GM18511 (cell line): ENCODE measurements at regions not wholly inside any gene's neighbourhood (a gene's known extent, or its start where the extent isn't known, plus 50 kb on each side); places are given as distances from the start of the nearest gene placed in this dataset.

Experiments
- ATAC-seq: cut with Tn5 transposase; IDR thresholded peaks from one replicate; pipeline ENCODE4 v1.9.1; 2021; ENCODE audit warnings: mild to moderate bottlenecking, moderate library complexity; ENCODE audit not compliant: unreplicated experiment

DNA sequence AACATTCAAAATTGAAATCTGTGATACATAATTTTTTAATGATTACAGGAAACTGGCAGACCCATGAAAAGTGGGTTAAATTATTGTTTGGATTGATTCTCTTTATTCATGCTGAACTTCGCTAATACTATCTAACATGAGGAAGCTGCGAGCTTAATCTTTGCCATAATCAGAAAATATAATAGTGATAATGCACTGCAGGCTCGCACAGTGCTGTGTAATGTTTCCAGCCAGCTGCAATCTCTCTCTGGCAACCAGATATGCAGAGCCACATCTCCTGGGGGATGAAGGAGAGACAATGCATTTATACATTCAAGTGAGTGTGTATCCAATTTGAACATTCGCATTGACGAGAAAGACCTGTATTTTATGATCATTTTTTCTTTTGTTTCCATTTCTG lies 669.7 kb upstream of the RGMB start:
- ATAC-seq = no peak

DNA sequence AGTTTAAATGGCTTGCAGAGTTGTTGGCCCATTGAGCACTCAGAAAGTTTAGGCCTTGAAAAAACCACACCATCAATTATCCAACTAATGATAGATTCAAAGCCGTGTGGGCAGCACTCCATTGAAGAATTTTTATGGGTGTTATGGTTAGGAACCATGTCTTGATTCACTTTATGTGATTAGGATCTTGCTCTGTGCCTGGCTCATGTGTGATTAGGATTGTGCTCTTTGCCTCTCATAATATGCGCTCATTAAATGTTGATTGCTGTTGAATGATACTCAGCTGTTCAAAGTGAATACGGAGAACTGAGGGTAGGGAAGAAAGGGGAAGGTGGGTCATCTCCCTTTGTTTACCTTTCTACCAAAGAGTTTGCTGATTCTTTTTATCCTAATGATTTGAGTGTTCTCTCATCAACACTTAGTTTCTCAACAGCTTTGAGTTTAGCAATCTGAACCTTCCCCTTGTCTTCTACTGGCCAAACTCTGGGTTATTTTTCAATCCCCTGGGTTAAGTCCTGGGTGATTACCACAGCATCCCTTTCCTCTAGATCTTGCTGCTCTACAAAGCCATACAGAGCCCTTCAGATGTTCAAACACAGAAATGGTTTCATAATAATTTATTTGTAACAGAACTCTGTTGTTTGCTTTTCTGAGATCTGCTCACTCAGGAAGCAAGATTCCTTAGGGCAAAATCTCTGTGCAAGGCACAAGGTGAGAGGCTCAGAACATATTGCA lies 668.8 kb upstream of the RGMB start:
- ATAC-seq = no peak

DNA sequence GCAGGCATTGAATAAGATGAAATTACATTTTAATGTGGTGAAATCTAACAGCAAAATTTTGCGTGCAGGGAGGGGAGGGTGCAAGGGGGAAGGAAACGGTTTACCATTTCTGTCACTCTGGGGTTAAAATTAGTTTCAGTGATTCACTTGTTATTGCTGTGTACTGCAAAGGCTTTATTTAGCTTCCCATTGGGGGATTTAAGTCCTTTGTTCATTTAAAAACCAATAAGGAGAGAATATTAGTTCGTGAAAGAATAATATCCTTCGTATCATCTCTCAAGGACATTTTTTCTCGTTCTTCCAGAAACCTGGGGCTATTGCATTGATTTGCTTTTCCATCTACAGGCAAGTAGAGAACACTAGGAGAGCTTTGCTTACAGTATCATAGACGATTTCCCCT lies 667.8 kb upstream of the RGMB start:
- no peak for ATAC-seq

DNA sequence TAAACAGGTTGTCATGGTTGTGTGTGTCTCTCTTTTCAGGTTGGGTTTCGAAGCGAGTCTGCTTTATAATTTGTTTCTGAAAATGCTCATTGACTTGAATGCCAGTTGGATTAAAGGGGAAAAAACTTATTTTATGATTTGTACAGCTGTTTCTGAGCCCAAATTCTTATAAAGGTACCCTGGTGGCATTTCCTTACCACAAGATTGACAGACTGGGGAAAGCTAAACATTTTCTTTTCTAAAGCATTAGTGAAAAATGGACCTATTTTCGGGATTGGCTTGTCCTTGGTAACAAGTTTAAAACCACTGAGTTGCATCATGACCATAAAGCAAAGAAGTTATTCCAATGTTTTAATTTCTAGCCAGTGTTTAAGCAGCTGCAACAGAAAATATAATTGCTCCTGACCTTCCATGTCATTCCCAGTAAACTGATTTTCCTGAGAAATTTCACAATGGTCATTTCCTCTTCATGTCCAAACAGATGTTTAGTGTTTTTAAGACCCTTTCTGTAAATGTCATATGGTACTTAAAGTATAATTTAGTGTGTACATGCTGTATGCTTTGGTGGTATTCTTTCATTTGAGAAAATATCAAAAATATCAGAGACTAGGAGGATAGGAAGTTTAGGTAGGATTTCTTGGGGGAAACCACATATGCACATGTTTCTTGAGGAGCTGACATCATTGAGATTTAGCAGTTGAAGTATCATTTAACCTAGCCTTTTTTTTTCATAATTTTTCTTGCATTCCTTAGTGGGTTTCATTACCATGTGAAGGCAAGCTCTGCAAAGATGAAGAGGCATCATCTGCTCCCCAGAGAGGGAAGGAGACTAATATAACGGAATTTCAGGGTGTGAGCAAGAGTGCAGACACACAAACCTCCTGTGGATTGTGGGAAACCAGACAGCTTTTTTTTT lies 667.1 kb upstream of the RGMB start:
- no peak for ATAC-seq

DNA sequence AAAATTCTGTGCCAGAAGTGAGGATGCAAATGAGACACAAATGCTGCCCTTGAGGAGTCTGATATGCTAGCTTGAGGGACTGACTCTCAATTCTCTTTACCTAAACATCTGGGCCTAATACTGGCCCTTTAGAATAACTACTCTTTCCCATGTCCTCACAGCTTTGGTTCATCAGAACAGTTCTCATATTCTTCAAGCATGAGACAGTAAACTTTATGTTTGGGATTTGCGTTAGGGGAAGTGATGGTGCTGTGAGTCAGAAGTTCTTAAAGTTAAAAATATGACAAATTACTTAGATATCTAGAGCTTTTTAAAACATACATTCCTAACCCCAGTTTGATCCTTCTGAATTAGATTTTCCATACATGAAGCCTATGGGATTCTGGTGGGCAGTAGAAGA lies 665.0 kb upstream of the RGMB start:
- ATAC-seq = no peak

DNA sequence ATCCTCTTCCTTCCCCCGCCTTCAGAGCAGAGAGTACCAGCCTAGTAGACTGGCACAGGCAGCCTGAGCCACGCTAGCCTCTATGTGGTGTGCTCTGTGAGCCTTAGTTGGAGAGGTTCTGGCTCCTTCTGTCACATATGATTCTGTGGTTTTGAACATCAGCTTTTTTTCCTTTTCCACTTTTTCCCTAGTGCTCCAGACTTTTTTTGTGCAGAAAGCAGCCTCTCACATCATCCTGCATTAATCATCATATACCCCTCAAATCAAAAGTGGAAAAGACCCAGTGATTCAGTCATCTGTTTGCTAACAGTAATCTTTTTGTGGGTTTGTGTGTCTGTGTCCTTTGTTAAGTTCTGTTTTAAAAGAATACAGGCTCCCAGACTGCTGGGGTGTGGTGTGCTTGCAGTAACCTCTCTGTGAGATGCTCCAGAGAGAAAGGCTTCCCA lies 663.9 kb upstream of the RGMB start:
- no peak for ATAC-seq

DNA sequence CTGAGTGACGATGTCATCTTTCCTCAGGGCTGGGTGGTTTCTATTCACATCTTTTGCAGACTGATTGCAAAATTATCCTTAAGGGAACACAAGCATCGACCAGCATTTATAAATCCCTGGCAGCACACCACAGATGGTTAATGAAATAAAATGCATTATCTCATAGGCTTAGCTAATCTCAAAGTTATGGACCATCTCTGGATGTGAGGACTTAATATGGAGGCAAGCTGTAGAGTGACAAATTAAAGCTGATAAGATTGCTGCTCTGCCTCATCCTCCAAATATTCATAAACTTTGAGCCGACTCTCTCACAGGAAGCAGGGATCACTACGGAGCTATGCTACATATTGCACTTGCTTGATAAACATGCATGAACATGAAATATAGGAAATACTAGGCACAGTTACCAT lies 663.2 kb upstream of the RGMB start:
- ATAC-seq = no peak

DNA sequence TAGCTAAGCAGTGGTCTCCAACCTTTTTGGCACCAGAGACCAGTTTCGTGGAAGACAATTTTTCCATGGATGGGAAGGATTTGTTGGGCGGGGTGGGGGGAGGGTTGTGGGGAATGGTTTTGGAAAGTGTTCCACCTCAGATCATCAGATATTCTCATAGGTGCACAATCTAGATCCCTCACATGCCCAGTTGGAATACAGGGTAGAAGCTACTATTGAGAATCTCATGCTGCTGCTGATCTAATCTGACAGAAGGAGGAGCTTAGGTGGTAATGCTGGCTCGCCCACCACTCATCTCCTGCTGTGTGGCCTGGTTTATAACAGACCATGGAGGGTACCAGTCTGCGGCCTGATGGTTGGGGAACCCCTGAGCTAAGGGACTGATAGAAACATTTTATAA lies 662.7 kb upstream of the RGMB start:
- no peak for ATAC-seq

DNA sequence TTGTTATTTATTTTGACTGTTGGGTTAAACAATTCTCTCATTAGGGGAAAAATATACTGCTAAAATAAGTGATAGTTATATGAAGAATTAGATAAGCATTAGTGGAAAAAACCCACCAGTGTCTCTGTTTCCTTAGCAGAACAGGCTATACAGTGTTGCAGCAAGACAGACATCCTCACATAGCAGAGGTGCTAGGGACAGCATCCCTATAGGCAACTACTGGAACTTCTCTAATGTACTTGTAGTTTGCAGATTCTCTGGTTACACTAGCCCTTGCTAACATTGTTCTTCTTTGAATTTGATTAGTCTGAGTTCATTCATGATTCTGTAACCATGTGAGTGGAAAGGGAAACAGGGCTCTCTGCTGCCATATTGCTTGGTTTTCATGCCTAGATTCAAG lies 661.8 kb upstream of the RGMB start:
- no peak for ATAC-seq

DNA sequence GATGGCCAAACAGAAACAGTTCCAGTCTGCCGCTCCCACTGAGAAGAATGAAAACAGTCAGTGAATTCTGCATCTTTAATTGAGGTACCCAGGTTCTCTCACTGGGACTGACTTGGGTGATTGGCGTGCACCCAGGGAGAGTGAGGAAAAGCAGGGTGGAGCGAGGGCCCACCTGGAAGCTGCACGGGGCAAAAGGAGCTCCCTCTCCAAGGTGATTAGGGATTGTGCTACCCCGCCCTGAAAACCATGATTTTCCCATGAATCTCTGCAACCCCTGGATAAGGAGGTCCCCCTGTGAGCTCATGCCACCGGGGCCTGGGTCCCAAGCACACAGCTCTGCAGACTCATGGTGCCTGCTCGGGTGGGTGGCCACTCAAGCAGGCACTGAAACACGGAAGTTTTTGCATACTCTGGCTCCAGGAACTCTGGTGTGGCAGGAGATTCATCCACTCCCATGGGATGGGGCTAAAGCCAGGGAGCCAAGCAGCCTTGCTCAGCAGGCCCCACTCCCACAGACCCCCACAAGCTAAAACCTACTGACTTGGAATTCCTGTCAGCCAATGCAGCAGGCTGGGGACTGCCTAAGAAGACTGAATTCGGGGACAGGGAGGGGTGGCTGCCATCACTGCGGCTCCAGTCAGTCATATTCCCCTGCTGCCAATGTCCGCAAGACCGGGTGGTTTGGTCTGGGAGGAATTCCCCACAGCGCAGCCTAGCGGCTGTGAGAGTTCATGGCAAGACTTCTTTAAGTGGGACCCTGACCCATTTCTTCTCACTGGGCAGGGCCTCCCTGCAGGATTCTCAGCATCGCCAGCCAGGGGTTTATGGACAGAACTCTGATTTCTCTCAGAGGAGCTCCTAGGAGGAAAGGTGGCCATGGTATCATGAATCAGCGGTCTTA lies 652.2 kb upstream of the RGMB start:
- no peak for ATAC-seq

DNA sequence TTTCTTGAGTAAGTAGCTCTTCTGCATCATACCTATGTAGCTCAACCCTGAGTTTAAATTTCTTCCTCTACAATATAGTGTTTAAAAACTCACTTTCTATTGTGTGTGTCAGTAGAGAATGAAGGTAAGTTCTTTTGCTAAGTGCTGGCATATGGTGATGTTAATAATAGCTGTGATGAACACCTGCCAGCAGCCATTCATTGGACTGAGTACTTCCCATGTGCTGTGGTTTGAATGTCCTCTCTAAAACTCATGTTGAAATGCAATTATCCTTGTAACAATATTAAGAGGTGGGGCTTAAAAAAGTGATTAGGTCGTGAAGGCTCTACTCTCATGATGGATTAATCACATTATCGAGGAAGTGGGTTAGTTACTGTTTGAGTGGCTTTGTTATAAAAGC lies 645.2 kb upstream of the RGMB start:
- ATAC-seq = no peak

DNA sequence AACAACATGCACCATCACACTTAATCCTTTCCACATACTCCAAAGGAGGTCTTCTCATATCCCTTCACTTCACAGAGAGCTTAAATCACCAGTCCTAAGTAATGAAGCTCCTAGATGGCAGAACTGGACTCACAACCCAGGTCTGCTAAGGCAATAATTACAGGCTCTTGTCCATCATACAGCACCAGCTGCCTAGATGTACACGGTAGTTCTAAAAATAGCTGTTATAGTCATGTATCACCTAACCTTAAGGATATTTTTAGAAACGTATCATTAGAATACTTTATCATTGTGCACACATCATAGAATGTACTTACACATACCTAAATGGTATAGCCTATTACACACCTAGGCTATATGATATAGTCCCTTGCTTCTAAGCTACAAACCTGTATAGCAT lies 644.6 kb upstream of the RGMB start:
- ATAC-seq = no peak

DNA sequence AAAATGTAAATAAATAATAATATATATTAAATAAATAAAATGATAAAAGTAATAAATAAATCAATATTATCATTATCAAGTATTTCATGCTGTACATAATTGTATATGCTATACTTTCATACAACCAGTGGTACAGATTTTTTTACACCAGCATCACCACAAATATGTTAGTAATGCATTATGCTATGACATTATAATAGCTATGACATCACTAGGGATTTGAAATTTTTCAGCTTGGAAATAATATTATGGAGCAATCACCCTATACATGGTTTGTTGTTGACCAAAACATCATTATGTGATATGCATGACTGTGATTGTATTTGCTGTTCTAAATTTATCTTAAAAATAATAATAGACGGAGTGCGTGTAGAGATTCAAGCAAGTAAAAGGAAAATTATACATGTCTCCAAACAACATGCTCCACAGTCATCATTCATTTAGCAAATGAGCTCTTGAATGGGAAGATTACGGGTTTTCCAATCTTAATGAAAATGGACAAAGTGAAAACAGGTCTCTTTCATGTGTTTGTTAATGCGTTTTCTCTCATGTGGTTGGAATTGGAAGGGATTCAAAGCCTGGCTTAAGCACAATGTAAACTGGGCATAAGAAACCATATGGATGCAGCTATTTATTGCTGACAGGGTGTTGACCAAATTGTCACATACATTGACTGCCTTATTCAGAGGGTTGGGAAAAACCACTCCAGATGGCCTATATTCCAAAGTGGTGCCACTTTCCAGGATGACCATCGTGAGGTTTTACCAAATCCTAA lies 643.0 kb upstream of the RGMB start:
- no peak for ATAC-seq

DNA sequence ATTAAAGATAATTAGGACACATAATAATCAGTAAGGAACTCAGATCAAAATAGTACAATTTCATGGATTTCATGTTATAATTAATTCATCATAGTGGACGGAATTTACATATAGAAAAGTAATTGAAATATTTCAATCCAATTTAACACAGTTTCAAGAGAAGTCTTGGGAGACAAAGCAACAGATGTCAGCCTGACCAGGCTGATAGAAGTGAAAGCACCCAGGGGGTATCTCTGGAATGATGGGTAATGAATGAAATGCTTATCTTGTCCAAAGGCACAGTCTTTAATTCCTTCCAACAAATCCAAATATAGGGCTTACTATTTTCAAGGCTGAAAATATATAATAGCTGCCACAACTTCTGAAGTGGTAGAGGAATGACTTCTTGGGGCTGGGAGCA lies 629.3 kb upstream of the RGMB start:
- no peak for ATAC-seq

DNA sequence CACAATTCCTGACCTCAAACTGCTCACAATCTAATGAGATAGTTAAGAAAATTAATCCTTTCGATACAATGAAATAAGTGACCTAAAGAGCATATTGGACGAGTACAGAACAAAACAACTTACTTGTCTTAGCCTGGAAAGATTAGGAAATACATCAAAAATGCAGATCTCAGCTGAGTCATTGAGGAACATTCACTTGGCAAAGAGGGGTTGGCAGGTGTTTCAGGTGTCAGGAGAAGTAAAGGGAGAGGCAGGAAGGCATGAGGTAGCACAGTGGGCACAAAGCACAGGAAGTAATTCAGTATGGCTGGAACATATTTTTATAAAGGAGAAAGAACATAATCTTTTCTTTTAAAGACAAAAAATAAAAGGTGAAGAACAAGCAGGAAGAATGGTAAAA lies 628.8 kb upstream of the RGMB start:
- ATAC-seq = no peak

DNA sequence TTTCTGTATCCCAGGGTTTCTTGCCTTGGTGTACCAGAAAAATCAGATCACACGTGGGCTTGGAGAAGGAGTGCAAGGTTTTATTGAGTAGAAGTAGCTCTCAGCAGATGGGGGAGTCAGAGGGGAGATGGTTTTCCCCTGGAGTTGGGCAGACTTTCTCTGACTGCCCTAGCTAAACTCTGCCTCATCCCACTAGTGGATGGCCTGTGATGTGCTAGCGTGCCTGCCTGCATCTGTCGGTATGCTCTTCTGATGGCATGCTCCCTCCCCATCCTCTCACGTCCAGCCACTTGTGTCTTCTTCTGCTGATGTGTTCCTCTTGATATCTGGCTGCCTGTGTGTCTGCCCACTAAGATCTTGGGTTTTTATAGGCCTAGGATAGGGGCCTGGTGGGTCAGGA lies 616.1 kb upstream of the RGMB start:
- no peak for ATAC-seq

DNA sequence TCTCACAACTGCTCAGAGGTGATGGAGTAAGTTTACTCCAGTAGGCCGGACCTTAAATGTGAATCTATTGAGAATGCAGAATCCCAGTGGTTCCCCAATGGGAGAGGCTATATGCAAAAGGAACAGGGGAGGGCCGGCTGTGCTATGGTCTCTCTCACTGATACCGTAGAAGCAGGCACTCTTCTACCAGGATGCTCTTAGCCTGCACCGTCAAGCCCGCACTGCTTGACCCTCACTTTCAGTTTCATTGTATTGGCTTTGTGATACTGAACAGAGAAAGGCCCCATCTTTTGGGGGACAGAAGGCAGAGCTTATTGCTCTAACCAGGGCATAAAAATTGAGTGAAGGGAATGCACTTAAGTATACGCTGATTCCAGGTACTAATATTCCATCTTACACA lies 615.0 kb upstream of the RGMB start:
- ATAC-seq = no peak

DNA sequence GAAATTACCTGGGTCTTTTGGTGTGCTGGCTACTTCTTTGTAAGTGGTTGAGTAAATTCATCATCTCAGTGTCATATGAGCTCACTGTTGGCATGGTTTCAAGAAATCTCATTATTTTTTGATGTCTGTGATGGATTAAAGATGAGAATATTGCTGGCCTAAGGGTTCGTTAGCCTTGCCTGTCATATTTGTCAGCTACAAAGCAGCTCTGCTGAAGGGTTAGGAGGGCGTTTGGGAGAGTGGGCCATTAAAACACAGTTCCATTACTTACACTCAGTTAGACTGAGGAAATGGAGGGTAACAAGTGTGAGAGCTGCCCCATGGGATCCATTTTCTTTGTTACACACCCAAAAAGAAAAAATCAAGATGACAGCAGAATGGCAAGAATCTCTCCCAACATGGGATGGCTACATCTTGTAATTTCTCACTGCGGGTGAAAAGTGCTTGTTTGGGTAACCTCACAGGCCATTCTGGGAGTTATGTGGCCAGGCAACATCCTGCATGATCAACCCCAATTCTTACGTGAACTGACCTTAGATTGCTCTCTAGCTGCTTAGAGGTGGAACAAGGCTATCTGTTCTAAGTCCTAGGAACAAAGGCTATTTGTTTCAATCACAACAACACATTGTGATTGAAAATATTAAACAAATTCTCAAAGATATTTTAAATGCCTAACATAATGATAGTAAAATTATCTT lies 609.5 kb upstream of the RGMB start:
- ATAC-seq = no peak

DNA sequence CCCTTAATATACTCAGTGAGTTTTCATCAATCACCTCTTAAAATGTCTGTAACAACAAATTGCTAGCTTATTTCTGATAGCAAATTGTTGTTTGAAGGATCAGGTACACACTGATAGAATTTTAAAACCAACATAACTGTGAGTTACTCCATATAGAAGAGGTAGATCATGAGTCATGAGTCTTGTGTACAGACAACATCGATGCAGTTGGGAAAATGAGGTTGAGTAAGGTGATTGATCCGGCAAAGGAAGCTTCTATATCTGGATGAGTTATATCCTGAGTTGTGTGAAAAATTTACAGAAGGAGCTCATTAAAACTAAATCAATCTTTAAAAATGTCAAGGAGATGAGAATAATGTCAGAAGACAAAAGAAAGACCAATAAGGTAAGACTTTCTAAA lies 604.6 kb upstream of the RGMB start:
- ATAC-seq = no peak

DNA sequence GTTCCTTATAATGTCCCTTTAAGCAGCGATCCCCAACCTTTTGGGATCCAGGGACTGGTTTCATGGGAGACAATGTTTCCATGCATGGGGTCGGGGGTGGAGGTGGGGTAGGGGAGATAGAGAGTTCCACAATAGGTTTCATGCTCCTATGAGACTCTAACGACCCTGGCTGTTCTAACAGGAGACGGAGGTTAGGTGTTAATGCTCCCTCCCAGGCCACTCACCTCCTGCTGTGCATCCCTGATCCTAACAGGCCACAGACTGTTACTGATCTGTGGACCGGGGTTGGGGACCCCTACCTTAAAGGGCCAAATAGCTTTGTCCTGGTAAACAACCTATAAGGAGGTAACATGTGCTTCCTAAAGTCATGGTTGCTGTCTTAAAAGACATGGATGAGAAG lies 602.5 kb upstream of the RGMB start:
- ATAC-seq = no peak
